Thoracic aorta (tissue), 2 donors: ENCODE measurements at regions not wholly inside any gene's neighbourhood (a gene's known extent, or its start where the extent isn't known, plus 50 kb on each side); places are given as distances from the start of the nearest gene placed in this dataset.
A peak's percentile ranks its signal among the peaks of the same experiment; 100 is the strongest.

ENCODE experiments used
- ATAC-seq: fragments of 150-250 bp; one replicate; pipeline ENCODE4 v1.8.0; 2017; ENCODE audit warnings: low read depth; ENCODE audit not compliant: insufficient number of reproducible peaks, low FRiP score
- DNase-seq: peaks from one replicate; pipeline ENCODE4 v3.0.0-alpha.2; 2020; ENCODE audit warnings: low spot score
- H3K27ac ChIP-seq, 2 donors: fragments of 200-600 bp; sonication (generic); 1 replicate in 1 of 2; 2 replicates in 1 of 2; pipeline ENCODE4 v1.5.1; 2016; ENCODE audit warnings: mild to moderate bottlenecking in 2 of 2, moderate library complexity in 2 of 2
- H3K27me3 ChIP-seq: fragments of 200-600 bp; sonication (generic); replicated peaks from 2 replicates; pipeline ENCODE4 v1.6.0; 2016; ENCODE audit warnings: mild to moderate bottlenecking; ENCODE audit not compliant: insufficient read depth
- H3K36me3 ChIP-seq: fragments of 200-600 bp; sonication (generic); one replicate; pipeline ENCODE4 v1.5.1; 2016
- H3K4me1 ChIP-seq, 2 donors: fragments of 200-600 bp; sonication (generic); 1 replicate in 1 of 2; 2 replicates in 1 of 2; pipeline versions ENCODE4 v1.5.1 to v1.6.0; 2016; ENCODE audit warnings: low read depth in 2 of 2, mild to moderate bottlenecking in 1 of 2; ENCODE audit not compliant: control insufficient read depth in 1 of 2
- H3K4me3 ChIP-seq: fragments of 200-600 bp; sonication (generic); 2 replicates; pipeline ENCODE4 v1.5.1; 2016; ENCODE audit warnings: mild to moderate bottlenecking
- H3K9me3 ChIP-seq: fragments of 200-600 bp; sonication (generic); 2 replicates; pipeline ENCODE4 v1.5.1; 2016
- CTCF ChIP-seq: fragments of 200-600 bp; sonication (generic); IDR thresholded peaks from one replicate; pipeline ENCODE4 v1.5.1; 2019; ENCODE audit warnings: antibody characterized with exemption

DNA sequence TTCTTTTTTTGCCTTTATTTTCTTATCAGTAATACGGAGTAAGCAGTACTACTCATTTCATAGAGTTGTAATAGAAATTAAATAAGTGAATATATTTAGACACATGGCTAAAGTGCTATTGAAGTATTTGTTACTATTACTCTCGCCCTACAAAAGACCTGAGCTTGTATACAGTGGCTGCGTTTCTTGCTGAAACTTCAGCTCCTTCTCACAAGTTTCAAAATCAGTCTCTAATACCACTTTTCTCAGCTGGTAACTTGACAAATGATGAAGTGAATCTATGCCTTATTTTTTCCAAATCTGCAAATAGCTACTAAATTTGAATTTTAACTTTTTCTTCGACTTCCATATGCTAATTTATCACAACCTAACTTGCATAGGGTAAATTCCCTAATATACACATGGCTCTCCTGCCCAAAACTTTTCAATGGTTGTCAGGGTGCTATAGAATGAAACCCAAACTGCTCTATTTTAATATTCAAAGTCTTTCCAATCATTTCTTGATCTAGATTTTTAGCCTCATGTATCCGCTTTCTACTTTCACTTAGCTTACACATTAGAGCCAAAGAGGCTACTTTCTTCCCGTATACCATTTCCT is 347.8 kb upstream of the GULP1 start:
- Histone ChIP-seq H3K27ac (no peak overlapping the region), H3K36me3 (no peaks in the 10 kb centered on the region), H3K4me1 (peaks cover 0 to 7% of the 10 kb centered on the region in 2 donors), H3K9me3 (no peaks in the 10 kb centered on the region), H3K27me3 (no peaks in the 10 kb centered on the region), H3K4me3 (no peak overlapping the region)
- no peak for TF ChIP-seq CTCF
- ATAC-seq (no peak), DNase-seq (no peak)

DNA sequence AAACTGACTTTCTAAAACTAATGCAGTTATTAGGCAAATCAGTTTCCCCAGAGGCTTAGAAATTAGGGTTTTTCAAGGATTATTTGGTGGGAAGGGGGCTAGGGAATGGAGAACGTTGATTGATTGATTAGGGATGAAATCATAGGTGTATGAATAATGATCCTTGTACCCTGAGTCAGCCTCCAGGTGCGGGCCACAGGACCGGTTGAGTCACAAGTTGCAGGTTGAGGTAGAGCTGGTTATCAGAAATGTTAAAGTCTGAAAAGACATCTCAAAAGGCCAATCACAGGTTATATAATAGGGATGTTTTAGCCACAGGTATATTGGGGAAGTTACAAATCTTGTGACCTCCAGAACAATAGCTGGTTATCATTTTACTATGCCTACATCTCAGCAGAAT is 341.8 kb upstream of the GULP1 start:
- H3K36me3 ChIP-seq, result no peaks in the 10 kb centered on the region
- H3K27me3 ChIP-seq, result no peaks in the 10 kb centered on the region
- no peak for TF ChIP-seq CTCF
- no peak overlapping the region for H3K4me3 ChIP-seq
- H3K27ac ChIP-seq, result no peak overlapping the region
- no peak for ATAC-seq
- no peaks in the 10 kb centered on the region for H3K4me1 ChIP-seq
- H3K9me3 ChIP-seq, result peaks cover 4% of the 10 kb centered on the region
- DNase-seq, result no peak

- Histone ChIP-seq H3K4me1 (peaks cover 3% of the 10 kb centered on the region in 2 donors), H3K9me3 (peaks cover 4% of the 10 kb centered on the region), H3K36me3 (no peaks in the 10 kb centered on the region), H3K4me3 (no peak overlapping the region), H3K27me3 (no peaks in the 10 kb centered on the region), H3K27ac (no peak overlapping the region)
- DNase-seq (no peak), ATAC-seq (no peak)
- no peak for TF ChIP-seq CTCF
These were observed 340.0 kb upstream of the GULP1 start for GRCh38 chr2:187951470-187952218.

DNA sequence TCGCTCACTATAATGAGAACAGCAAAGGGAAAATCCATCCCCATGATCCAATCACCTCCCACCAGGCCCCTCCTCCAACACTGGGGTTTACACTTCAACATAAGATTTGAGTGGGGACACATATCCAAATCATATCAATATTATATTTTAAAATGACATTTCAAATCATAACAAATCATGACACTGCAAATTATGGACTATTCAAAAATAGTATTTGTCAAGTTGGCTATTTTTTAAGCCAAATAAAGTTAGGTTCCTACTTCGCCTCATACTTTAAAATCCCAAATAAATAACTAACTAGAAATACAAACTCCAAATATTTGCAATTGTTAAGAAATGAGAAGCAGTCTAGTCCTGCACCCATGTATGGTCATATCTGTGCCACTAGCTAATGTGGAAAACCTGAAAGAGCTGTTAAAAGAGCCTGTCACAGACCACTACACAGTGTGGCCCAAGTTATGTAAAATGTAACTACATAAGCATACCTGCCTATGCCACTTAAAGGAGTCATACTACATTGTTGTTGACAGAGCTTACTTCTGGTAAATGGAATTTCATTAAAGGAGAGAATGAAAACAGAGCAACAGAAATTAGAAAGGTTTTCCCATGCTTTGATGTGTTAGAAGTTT is 334.7 kb upstream of the GULP1 start:
- Histone ChIP-seq H3K4me3 (peak overlapping the region; percentile 41), H3K27me3 (no peaks in the 10 kb centered on the region), H3K27ac (peak overlapping the region; percentile 84 to 89), H3K9me3 (no peaks in the 10 kb centered on the region), H3K36me3 (no peaks in the 10 kb centered on the region), H3K4me1 (peaks cover 15 to 23% of the 10 kb centered on the region in 2 donors)
- DNase-seq, result no peak
- no peak for TF ChIP-seq CTCF
- peak; percentile 89 for ATAC-seq

GRCh38 chr2:187959821-187960220 is 331.9 kb upstream of the GULP1 start:
- peaks cover 19 to 37% of the 10 kb centered on the region in 2 donors for H3K4me1 ChIP-seq
- peak overlapping the region in 1 of 2 donors; percentile 31 for H3K27ac ChIP-seq
- no peaks in the 10 kb centered on the region for H3K36me3 ChIP-seq
- DNase-seq (no peak), ATAC-seq (no peak)
- TF ChIP-seq CTCF, result no peak
- no peaks in the 10 kb centered on the region for H3K9me3 ChIP-seq
- H3K27me3 ChIP-seq, result no peaks in the 10 kb centered on the region
- H3K4me3 ChIP-seq, result no peak overlapping the region
